GM12878 (cell line): ENCODE measurements at regions not wholly inside any gene's neighbourhood (a gene's known extent, or its start where the extent isn't known, plus 50 kb on each side); places are given as distances from the start of the nearest gene placed in this dataset.

Experiments
- ATAC-seq: fragments of 200-7000 bp; cut with Tn5 transposase; 3 replicates; pipeline ENCODE4 v1.9.1; 2020; ENCODE audit warnings: mild to moderate bottlenecking, moderate library complexity
- BruUV-seq: library from RNA; stranded (reverse); fragments of 400-500 nt; replicated peaks from 2 replicates; lab custom pipeline; 2021; lab: Mats Ljungman, UMichigan
- CTCF ChIA-PET: fragments of 300-600 bp; sonication (Branson Sonifier 250); formaldehyde crosslinking; extraction: SDS; loops from one replicate; lab custom pipeline; 2021; ENCODE audit warnings: inconsistent platforms; lab: Yijun Ruan, JAX
- POLR2A ChIA-PET: fragments of 350-600 bp; formaldehyde crosslinking; extraction: SDS; loops from one replicate; lab custom pipeline; 2021; ENCODE audit warnings: inconsistent platforms; lab: Charles Lee
- RAD21 ChIA-PET: fragments of 300-600 bp; sonication (Branson Sonifier 250); formaldehyde crosslinking; loops from one replicate; lab custom pipeline; 2023; ENCODE audit warnings: antibody characterized with exemption; ENCODE audit not compliant: unreplicated experiment; lab: Charles Lee
- SMC1A ChIA-PET: fragments of 300-600 bp; sonication (Branson Sonifier 250); formaldehyde crosslinking; loops from one replicate; lab custom pipeline; 2023; ENCODE audit not compliant: unreplicated experiment, uncharacterized antibody; lab: Charles Lee
- DNase-seq: peaks from one replicate; pipeline ENCODE4 v3.0.0-alpha.2; 2011; ENCODE audit warnings: low read depth, low spot score
- FAIRE-seq: peaks from 3 replicates; lab custom pipeline; 2011; peaks lifted over from hg19 to GRCh38; lab: Jason Lieb, UNC
- H2AFZ ChIP-seq: 2 replicates; pipeline ENCODE4 v1.6.0; 2011; ENCODE audit warnings: low read depth, low read length, control low read depth; ENCODE audit not compliant: control insufficient read depth
- H3K27ac ChIP-seq: 2 replicates; pipeline ENCODE4 v1.5.1; 2011; ENCODE audit warnings: control low read depth; ENCODE audit not compliant: control insufficient read depth, insufficient read depth
- H3K27me3 ChIP-seq, 2 experiments: replicated peaks in 1 of 2; 2 replicates each; pipeline versions ENCODE4 v1.6.0 to v1.6.1; 2011; ENCODE audit warnings: low read length in 1 of 2; ENCODE audit not compliant: control insufficient read depth in 2 of 2, insufficient read depth in 2 of 2
- H3K36me3 ChIP-seq, 2 experiments: 2 replicates each; pipeline ENCODE4 v1.5.1; 2011; ENCODE audit warnings: low read length in 1 of 2; ENCODE audit not compliant: control insufficient read depth in 2 of 2, insufficient read depth in 2 of 2
- H3K4me1 ChIP-seq: 2 replicates; pipeline ENCODE4 v1.6.1; 2011; ENCODE audit warnings: mild to moderate bottlenecking, low read length, moderate library complexity, mixed read lengths; ENCODE audit not compliant: control insufficient read depth, insufficient read depth
- H3K4me2 ChIP-seq: 2 replicates; pipeline ENCODE4 v1.6.0; 2011; ENCODE audit warnings: control low read depth; ENCODE audit not compliant: control insufficient read depth, insufficient read depth
- H3K4me3 ChIP-seq: fragments of 200-600 bp; sonication (generic); 2 replicates; pipeline ENCODE4 v1.5.1; 2016
- H3K79me2 ChIP-seq: 2 replicates; pipeline ENCODE4 v1.6.0; 2011; ENCODE audit warnings: low read length; ENCODE audit not compliant: control insufficient read depth, insufficient read depth
- H3K9ac ChIP-seq: 2 replicates; pipeline ENCODE4 v1.8.0; 2011; ENCODE audit warnings: low read length, control low read depth, mixed read lengths; ENCODE audit not compliant: control insufficient read depth, insufficient read depth
- H3K9me3 ChIP-seq: replicated peaks from 3 replicates; pipeline ENCODE4 v1.5.1; 2011; ENCODE audit warnings: mild to moderate bottlenecking, low read length; ENCODE audit not compliant: control insufficient read depth, insufficient read depth
- H4K20me1 ChIP-seq: 2 replicates; pipeline ENCODE4 v1.6.0; 2011; ENCODE audit not compliant: control insufficient read depth, insufficient read depth
- ESRRA ChIP-seq: IDR thresholded peaks from 2 replicates; pipeline ENCODE4 v1.6.1; 2012; ENCODE audit warnings: mild to moderate bottlenecking, low read length, improper control_type of control experiment
- HDAC6 ChIP-seq: fragments of 200-600 bp; sonication (generic); IDR thresholded peaks from one replicate; pipeline ENCODE4 v1.8.0; 2017; ENCODE audit warnings: antibody characterized with exemption; ENCODE audit not compliant: unreplicated experiment
- HDGF ChIP-seq: fragments of 450-650 bp; IDR thresholded peaks from 2 replicates; pipeline ENCODE4 v1.6.1; 2016; ENCODE audit warnings: antibody characterized with exemption
- JUNB ChIP-seq: IDR thresholded peaks from 2 replicates; pipeline ENCODE4 v1.6.1; 2016; ENCODE audit warnings: antibody characterized with exemption, mild to moderate bottlenecking
- SRF ChIP-seq, 2 experiments: IDR thresholded peaks; 2 replicates each; pipeline ENCODE4 v1.6.1; 2011; ENCODE audit warnings: low read depth in 2 of 2, low read length in 2 of 2, mild to moderate bottlenecking in 1 of 2, moderate library complexity in 1 of 2
- ZBTB40 ChIP-seq: fragments of 450-650 bp; IDR thresholded peaks from 2 replicates; pipeline ENCODE4 v1.6.1; 2016; ENCODE audit warnings: mild to moderate bottlenecking, moderate library complexity, borderline replicate concordance
- WGBS: methylation state at CpG from one replicate; pipeline ENCODE4 v1.1.6; 2016; ENCODE audit warnings: low lambda C conversion rate; ENCODE audit not compliant: insufficient replicate concordance, insufficient coverage; ENCODE audit errors: missing lambda C conversion rate; 5-methylcytosine and 5-hydroxymethylcytosine counted together
- in situ Hi-C: fragments of 300-500 bp; cut with MboI; formaldehyde crosslinking; loops from 9 replicates; pipeline ENCODE4 v1.14.3; 2018; ENCODE audit warnings: mixed read lengths
- intact Hi-C: fragments of 100-400 bp; cut with micrococcal nuclease; formaldehyde crosslinking; loops from one replicate; pipeline ENCODE4 v1.14.2; 2022; ENCODE audit not compliant: unreplicated experiment

GRCh38 chr10:106336874-106337273, 827.6 kb downstream of the SORCS1 start (continued):
- TF ChIP-seq ZBTB40 (no peak), HDAC6 (no peak), JUNB (no peak), ESRRA (no peak)

- CTCF ChIA-PET, result no interaction called here
- ATAC-seq, result no peak
Measured at GRCh38 chr10:106327747-106328146, 836.8 kb downstream of the SORCS1 start.

More at GRCh38 chr10:106327747-106328146, 836.8 kb downstream of the SORCS1 start:
- BruUV-seq, result no TSS peak
- POLR2A ChIA-PET, result no interaction called here
- DNase-seq, result no peak
- no peaks in the 10 kb centered on the region for H4K20me1 ChIP-seq
- RAD21 ChIA-PET, result no interaction called here
- in situ Hi-C loops, result no loop called here
- no peaks in the 10 kb centered on the region for H3K36me3 ChIP-seq
- no peak overlapping the region for H3K4me3 ChIP-seq
- no peaks in the 10 kb centered on the region; the same call in 2 of the 3 replicates for H3K9me3 ChIP-seq
- H3K9ac ChIP-seq, result no peak overlapping the region
- H3K27ac ChIP-seq, result no peak overlapping the region
- no peak for TF ChIP-seq HDGF
- TF ChIP-seq SRF (IDR thresholded peaks at IDR 0.05; ENCODE audit: low read depth in 2 of 2, low read length in 2 of 2), result no peak
- TF ChIP-seq, all 136 proteins: peak for 0
- WGBS, result 28% methylated on average over 3 of the region's 3 CpGs
- intact Hi-C loops, result no loop called here
- H3K4me1 ChIP-seq, result no peaks in the 10 kb centered on the region
- no peaks in the 10 kb centered on the region for H3K27me3 ChIP-seq
- SMC1A ChIA-PET, result no interaction called here
- no peak for FAIRE-seq
- H3K4me2 ChIP-seq, result no peak overlapping the region
- no peak overlapping the region for H2AFZ ChIP-seq
- H3K79me2 ChIP-seq, result no peaks in the 10 kb centered on the region
